ENCODE measurements at regions not wholly inside any gene's neighbourhood (a gene's known extent, or its start where the extent isn't known, plus 50 kb on each side); places are given as distances from the start of the nearest gene placed in this dataset.

GRCh38 chr3:154486949-154487348 lies 57.0 kb upstream of the GPR149 start:
- Mint-ChIP-seq H3K27ac (no peak overlapping the region), H3K9me3 (peaks cover 2% of the 10 kb centered on the region), H3K4me1 (no peaks in the 10 kb centered on the region), H3K4me3 (no peak overlapping the region), H3K36me3 (ENCODE audit: low read depth) (no peaks in the 10 kb centered on the region), H3K27me3 (ENCODE audit: low read depth) (peaks cover 3% of the 10 kb centered on the region)
- no peak for TF ChIP-seq CTCF (IDR thresholded peaks at IDR 0.05; ENCODE audit: unreplicated experiment in 3 of 3)

GRCh38 chr3:154482507-154482906 lies 52.5 kb upstream of the GPR149 start:
- TF ChIP-seq CTCF (IDR thresholded peaks at IDR 0.05; ENCODE audit: unreplicated experiment in 3 of 3) = no peak
- Mint-ChIP-seq H3K27ac (no peak overlapping the region), H3K9me3 (no peaks in the 10 kb centered on the region), H3K36me3 (ENCODE audit: low read depth) (no peaks in the 10 kb centered on the region), H3K4me3 (no peak overlapping the region), H3K27me3 (ENCODE audit: low read depth) (no peaks in the 10 kb centered on the region), H3K4me1 (no peaks in the 10 kb centered on the region)

- TF ChIP-seq CTCF (IDR thresholded peaks at IDR 0.05; ENCODE audit: unreplicated experiment in 3 of 3) = no peak
Observed at GRCh38 chr3:154480033-154480432, 50.0 kb upstream of the GPR149 start.

More at GRCh38 chr3:154480033-154480432, 50.0 kb upstream of the GPR149 start:
- H3K4me1 Mint-ChIP-seq = no peaks in the 10 kb centered on the region
- H3K27me3 Mint-ChIP-seq (ENCODE audit: low read depth) = no peaks in the 10 kb centered on the region
- H3K36me3 Mint-ChIP-seq (ENCODE audit: low read depth) = no peaks in the 10 kb centered on the region
- H3K27ac Mint-ChIP-seq = no peak overlapping the region
- no peaks in the 10 kb centered on the region for H3K9me3 Mint-ChIP-seq
- H3K4me3 Mint-ChIP-seq = no peak overlapping the region

Measured in nephron (organoid).